WTC11 (cell line): ENCODE measurements at regions not wholly inside any gene's neighbourhood (a gene's known extent, or its start where the extent isn't known, plus 50 kb on each side); places are given as distances from the start of the nearest gene placed in this dataset.

Experiments used
- CTCF ChIP-seq: fragments of 200-600 bp; IDR thresholded peaks from 2 replicates; pipeline ENCODE4 v1.8.0; 2022; ENCODE audit warnings: antibody characterized with exemption
- FOXP4 ChIP-seq: sonication (generic); formaldehyde crosslinking; IDR thresholded peaks from 2 replicates; pipeline ENCODE4 v1.8.0; 2022; ENCODE audit warnings: mild to moderate bottlenecking, missing genetic modification reagents
- JUN ChIP-seq: sonication (generic); formaldehyde crosslinking; IDR thresholded peaks from 2 replicates; pipeline ENCODE4 v1.8.0; 2023; ENCODE audit warnings: mild to moderate bottlenecking, missing genetic modification reagents
- PRDM15 ChIP-seq: sonication (generic); formaldehyde crosslinking; IDR thresholded peaks from 2 replicates; pipeline ENCODE4 v1.8.0; 2022; ENCODE audit warnings: missing genetic modification reagents
- SP1 ChIP-seq: sonication (generic); formaldehyde crosslinking; conservative IDR thresholded peaks from 2 replicates; pipeline ENCODE4 v1.8.1; 2022; ENCODE audit warnings: missing genetic modification reagents
- TP53 ChIP-seq: sonication (generic); formaldehyde crosslinking; IDR thresholded peaks from 2 replicates; pipeline ENCODE4 v1.8.1; 2023; ENCODE audit warnings: mild to moderate bottlenecking, missing genetic modification reagents
- USF2 ChIP-seq: sonication (generic); formaldehyde crosslinking; IDR thresholded peaks from 2 replicates; pipeline ENCODE4 v1.8.1; 2023; ENCODE audit warnings: mild to moderate bottlenecking, missing genetic modification reagents, moderate library complexity
- ZBTB21 ChIP-seq: sonication (generic); formaldehyde crosslinking; IDR thresholded peaks from 2 replicates; pipeline ENCODE4 v1.8.1; 2023; ENCODE audit warnings: mild to moderate bottlenecking, missing genetic modification reagents, borderline replicate concordance
- TF ChIP-seq, protein P1 (sequence below): fragments of 250-450 bp; sonication (Bioruptor Pico); IDR thresholded peaks from 2 replicates; pipeline ENCODE4 v2.1.2; 2022; ENCODE audit warnings: mild to moderate bottlenecking, moderate library complexity

GRCh38 chr5:123756816-123757215 is 244.8 kb downstream of the CSNK1G3 start:
- TF ChIP-seq CTCF (no peak), JUN (CRISPR knock-in tag) (no peak), ZBTB21 (CRISPR knock-in tag) (no peak), PRDM15 (CRISPR knock-in tag) (no peak), USF2 (CRISPR knock-in tag) (no peak), FOXP4 (CRISPR knock-in tag) (no peak), SP1 (CRISPR knock-in tag) (no peak), TP53 (CRISPR knock-in tag) (no peak)
- TF ChIP-seq, protein P1, sequence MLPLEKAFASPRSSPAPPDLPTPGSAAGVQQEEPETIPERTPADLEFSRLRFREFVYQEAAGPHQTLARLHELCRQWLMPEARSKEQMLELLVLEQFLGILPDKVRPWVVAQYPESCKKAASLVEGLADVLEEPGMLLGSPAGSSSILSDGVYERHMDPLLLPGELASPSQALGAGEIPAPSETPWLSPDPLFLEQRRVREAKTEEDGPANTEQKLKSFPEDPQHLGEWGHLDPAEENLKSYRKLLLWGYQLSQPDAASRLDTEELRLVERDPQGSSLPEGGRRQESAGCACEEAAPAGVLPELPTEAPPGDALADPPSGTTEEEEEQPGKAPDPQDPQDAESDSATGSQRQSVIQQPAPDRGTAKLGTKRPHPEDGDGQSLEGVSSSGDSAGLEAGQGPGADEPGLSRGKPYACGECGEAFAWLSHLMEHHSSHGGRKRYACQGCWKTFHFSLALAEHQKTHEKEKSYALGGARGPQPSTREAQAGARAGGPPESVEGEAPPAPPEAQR (CRISPR knock-in tag): no peak
